ENCODE measurements at regions not wholly inside any gene's neighbourhood (a gene's known extent, or its start where the extent isn't known, plus 50 kb on each side); places are given as distances from the start of the nearest gene placed in this dataset.

DNA sequence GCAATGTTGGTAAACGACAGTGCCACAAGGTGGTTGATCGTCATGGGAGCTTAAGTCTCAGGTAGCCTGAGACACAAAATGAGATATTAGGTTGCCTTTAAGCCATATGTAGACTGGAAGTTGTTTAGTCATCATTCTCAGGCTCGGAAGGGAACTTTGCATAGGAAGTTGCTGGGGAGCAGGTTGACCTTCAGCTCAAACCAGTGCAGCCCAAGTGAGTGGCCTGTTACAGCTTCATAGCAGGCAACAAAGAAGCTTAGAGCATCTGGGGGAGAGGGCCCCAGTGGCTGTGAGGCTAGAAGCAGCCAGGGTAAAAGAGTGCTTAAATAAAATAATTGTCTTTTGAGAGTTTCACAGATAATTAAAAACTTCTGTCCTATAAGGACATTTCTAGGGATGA is 404.0 kb downstream of the GUCY1A2 start:
- no peak for DNase-seq

DNA sequence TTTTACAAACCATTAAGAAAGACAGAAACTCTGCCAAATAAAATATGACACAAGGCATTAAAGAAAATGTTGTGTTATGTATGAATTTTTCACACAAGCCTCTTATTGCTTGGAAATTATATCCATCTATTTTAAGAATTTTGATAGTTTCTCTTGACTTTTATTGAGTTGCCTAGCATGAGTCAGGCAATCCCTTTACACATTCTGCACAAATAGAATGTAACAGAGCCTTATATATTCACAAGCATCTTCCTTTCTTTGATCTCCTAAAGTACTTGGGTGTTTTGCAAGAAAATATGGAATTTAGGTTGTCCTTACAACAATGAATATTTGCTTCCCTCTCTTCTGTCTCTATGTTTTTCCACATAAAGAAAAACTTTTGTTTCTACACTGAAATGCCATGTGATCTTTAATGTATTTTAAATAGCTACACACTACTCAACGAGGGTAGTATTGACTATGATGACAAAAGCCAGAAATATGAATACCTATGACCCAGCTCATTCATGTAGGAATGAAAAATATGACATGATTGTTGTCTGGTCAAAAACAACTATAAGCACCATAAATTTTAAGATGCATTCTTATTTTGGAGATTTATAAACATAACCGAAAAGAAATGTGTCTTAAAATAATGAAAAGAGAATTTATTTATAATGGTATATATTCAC is 398.8 kb downstream of the GUCY1A2 start:
- DNase-seq, result no peak

DNA sequence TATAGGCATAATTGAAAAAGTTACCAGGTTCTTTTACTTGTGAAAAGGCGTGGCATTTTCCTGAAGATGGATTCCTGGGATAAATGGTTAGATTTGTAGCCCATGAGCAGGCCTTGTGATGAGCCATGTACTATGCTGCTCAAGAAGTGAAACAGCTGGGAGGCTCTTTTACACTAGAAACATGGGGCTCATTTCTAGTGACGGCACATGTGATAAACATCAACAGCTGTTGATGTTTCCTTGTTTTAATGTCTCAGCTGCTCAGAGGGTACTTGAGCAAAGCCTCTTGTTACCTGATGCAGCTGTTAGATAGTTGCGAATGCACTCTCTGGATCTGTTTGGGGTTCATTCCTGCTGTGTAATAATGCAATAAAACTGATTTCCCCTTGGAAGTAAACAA is 396.8 kb downstream of the GUCY1A2 start:
- no peak for DNase-seq

All from suppressor macrophage treated with lipopolysaccharide for 4 hours (primary cell).